HG03139 (cell line): ENCODE measurements at regions not wholly inside any gene's neighbourhood (a gene's known extent, or its start where the extent isn't known, plus 50 kb on each side); places are given as distances from the start of the nearest gene placed in this dataset.
"Not testable (repeated sequence)": the region's sequence is repeated elsewhere in the genome, so short reads cannot be mapped to it uniquely, and the experiment has no call there.

Experiments
- ATAC-seq: cut with Tn5 transposase; IDR thresholded peaks from one replicate; pipeline ENCODE4 v1.9.1; 2021; ENCODE audit not compliant: unreplicated experiment

DNA sequence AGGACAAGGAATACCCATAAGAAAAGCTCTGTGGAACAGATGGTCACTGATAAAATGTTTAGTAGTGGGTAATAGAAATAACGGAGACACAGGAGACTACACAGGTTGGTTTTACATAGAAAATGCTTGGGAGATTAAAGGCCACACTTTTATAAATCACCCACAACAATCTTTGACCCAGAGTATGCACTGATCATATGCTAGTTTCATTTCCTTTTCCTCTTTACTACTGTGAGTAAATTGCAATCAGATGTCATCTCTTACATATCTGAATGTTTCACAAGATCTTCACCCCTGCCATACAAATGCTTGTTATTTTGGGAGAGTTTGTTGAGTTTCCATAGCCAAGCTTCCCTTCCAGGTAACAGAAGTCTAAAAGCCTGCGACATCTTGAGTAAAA, 978.4 kb upstream of the KLHL29 start:
- no peak for ATAC-seq

DNA sequence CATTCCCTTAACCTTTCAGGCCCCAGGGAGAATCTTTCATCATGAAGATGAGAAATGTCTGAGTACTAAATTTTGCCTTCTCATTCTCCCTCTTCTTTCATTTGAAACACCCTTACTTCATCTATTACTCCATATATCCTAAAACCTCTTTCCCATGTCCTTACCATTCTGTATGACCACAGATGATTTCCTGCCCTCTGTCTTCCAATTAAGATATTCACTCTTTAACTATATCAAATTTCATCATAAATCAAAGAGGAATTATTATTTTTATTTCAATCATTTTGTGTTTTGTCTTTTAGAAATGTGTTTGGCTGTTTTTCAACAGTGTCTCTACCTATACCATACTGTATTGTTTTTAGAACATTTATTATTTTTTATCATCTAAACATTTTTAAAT, 964.9 kb upstream of the KLHL29 start:
- no peak for ATAC-seq

DNA sequence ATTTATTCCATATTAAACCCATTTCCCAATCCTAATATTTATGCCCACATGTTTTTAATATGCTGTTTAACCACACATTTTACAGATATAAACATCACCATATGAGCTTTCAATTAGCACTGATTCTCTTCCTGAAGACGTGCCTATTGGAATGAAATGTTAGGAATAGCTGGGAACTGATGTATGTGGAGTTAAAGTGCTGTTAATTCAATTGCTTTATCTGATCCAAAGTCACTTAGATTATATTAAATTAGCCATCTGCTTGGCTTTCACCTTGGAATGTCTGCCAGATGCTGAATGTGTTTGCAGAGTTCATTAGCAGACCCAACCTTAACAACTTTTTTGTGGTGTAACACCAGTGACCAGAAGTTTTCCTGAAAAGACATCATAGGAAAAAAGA, 942.9 kb upstream of the KLHL29 start:
- ATAC-seq, result no peak

DNA sequence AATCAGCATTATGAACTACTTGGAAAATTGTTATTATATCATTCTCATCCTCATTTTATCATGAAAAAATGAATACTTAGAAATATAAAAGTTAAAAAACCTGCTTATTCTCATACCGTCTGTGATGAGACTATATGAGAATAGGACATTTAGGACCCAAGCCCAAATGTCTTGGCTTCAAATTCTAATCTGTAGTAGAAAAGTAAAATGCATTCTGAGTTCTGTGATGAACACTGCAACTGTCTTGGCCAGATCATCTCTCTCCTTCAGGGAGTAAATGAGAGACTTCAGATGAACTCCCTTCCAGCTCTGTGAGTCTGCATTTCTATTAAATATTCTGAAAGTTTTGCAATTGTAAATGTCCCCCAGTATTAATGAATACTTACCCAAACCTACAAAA, 940.7 kb upstream of the KLHL29 start:
- ATAC-seq, result no peak

DNA sequence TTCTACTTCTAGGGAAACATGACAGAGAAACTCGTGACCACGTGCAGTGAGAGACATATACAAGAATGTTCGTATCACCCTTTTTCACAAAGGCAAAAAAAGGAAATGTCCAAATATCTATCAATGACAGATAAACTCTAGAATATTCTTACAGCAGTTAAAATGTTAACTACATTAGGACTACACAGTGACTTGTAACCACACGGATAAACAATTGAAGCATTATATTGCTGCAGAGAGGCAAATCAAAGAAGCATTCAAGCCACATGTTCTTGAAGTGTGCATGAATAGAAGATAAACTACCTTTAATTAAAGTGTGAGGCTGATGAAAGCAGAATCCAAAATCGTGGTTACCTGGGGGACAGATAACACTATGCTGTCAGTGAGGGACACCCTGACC, 935.3 kb upstream of the KLHL29 start:
- no peak for ATAC-seq

DNA sequence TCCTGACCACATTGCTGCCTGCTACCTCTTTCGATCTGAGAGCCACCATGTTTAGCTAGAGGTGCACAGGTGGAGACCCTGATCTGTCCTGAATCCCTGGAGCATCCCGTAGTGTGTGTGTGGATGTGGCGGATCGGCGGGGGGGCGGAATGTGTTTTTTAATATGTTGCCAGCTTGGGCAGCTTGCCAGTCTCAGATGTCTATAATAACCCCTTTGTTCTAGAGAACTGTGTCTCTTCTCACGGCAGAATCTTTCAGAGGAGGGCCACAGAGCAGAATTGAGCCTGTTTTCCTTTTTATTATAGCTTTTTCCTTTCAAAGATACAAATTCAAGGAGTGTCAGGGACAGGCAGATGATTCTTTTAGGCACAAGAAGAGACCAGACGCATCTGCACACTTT, 934.1 kb upstream of the KLHL29 start:
- no peak for ATAC-seq

DNA sequence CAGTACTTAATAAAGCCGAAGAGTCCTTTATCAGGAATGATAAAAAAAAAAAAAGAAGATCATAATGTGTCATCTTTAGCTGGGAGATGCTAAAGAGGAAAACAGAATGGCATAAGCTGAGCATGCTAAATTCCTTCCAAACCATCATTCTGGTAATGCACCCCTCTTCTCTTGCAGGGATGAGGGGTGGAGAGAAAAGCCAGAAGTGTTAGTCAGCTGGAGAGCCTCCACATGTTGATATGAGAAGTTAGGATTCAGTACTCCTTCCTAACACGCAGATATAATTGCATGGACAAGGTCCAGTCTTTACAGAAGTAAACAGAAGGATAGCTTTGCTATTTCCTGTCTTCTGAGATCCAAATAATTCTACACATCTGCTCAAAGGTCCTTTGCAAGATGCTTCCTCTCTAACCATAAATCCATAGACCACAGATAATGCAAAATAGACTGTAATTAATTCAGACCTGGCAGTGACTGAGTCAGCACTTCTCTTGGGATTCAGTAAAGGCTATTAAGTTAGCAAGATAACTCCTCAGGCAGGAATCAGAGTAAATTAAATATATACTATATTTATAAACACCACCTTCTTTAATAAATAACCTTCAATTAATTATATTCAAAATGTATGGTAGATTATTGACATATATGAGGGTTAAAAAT, 930.0 kb upstream of the KLHL29 start:
- ATAC-seq, result no peak

DNA sequence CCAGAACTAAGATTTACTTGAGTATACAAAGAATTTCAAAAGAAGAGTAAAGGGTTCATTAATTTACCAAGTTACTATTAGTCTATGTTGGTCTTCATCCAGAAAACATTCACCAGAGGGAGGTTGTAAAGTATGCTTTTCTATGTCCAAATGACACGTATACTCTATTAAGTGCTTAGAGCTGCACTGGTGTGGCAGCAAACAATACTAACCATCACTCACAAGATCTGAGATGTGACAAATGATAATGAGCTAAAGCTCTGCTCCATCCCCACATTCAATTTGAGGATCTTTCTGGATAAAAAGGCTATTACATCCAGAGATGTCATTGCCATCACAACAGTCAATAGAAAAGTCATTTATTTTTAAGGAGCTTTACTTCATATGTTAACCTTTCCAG, 926.5 kb upstream of the KLHL29 start:
- ATAC-seq, result no peak

DNA sequence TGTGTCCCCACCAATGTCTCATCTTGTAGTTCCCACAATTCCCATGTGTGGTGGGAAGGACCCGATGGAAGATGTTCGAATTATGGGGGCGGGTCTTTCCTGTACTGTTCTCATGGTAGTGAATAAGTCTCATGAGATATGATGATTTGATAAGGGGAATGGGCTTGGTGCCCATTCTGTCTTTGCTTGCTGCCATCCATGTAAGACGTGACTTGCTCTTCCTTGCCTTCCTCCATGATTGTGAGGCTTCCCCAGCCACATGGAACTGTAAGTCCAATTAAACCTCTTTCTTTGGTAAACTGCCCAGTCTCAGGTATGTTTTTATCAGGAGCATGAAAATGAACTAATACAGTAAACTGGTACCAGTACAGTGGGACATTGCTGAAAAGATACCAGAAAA, 909.9 kb upstream of the KLHL29 start:
- not testable (repeated sequence) for ATAC-seq

DNA sequence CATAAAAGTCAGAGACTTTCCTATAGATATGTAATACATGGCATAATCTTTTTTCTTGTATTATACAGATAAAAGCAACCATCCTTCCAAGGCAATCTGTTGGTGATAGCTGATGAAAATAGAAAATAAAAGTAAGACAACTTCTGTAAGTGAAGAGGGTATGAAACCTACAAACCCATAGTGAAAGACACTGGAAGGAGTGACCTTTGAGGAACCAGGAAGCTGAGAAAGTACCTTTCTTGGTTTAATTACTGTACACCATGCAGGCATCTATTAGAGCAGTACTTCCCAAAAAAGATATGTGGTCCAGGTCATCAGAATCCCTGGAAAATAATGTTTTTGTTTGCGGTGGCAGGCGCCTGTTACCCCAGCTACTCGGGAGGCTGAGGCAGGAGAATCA, 906.6 kb upstream of the KLHL29 start:
- ATAC-seq, result no peak

DNA sequence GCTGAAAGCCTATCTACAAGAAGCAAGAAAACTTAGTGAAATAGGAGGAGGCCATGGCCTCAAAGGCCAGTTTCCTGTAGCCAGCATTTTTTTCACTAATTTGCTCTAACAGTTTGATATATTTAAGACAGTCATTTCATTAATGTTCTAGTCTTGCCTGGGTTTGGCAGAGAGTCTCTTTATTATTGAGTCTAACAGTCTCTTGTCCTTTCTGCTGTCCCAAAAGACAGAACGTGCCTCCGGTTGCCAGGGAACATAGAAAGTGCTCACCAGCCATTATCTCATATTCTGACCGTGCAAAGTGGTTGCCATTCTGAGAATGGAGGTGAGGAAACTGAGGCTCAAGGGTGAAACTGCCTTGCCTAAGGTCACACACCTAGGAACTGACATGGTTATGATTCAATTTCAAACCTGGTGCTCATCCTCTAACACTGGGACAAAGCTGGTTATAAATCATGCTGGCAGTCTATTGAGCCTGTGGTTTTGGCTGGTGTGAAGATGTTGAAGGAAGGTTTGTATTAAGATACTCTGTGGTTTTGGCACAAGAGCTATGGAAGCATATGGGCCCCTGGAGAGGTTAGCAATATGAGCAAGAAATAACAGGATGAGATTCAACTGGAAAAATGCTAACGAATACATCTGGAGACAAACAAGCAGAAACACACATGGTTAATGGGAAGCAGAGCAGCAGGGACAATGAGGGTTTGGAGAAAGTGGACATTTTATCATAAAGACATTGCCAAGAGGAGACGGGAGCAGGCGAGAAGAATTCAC, 903.3 kb upstream of the KLHL29 start:
- ATAC-seq, result no peak

DNA sequence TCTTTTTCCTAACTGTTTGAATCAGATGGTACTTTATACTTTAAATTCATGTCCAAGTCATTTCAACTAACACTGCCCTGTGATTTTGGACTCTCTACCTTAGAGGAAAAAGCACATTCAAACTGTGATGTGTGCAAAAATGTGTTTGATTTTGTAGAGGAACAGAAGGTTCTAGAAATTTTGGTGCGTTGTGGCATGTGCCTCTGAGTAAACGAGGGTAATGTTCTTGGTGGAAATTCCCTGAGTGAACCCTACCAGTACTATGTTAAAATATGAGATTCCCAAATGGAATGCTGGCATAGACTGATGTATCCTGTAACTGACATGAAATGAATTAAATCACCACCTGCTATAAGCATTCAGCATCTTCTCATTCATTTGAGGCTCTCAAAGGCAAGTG, 901.9 kb upstream of the KLHL29 start:
- no peak for ATAC-seq

DNA sequence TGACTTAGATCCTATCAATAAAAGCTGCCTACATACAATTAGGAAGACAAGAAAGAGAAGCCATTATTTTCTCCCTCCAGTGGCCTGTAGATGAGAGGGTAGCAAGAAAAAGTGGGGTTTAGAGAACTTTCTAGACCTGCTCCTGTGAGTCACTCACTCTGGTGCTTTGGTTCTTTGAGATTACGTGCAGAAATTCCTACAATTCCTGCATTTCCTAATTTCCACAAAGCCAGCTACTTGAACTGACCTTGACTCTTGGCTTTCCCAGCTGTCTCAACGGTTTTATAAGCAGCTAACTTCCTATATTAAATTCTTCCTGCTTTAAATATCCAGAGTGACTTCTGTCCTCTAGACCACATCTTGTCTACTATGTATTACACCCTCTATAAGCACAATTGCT, 899.5 kb upstream of the KLHL29 start:
- no peak for ATAC-seq

DNA sequence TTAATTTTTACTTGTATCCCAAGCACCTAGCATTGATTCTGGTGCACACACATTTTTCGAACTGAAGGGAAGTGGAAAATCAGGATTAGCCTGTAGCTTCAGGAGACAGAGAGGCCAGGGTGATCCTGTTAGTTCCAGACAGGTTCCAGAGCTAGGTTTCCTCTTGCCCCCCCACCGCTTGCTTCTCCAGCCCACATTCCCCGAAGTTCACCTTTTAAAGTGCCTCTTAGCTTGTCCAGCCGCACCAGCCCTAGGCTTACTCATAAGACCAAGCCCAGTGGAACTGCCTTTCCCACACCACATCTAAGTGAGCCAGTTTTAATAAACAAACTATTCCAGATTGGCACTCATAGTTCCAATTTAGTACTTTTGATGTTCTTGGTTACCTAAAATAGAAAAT, 898.6 kb upstream of the KLHL29 start:
- no peak for ATAC-seq

DNA sequence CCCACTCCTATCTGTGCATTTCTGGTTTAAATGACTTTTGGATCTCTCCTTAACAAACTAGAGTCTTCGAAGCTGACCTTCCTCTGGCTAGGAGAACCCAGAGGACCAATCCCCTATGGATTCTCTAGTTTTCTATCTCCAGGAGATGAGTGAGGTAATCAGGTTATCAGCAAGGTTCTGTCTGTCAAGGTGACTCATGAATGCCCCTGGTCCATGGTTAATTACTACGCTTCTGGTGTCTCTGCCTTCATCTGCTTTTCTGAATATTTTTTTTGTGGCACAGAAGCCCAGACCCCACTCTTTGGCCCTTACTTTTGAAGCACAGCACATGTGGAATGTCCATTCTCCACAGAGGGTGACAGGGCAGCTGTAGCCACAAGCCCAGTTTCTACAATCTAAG, 897.9 kb upstream of the KLHL29 start:
- ATAC-seq, result no peak

DNA sequence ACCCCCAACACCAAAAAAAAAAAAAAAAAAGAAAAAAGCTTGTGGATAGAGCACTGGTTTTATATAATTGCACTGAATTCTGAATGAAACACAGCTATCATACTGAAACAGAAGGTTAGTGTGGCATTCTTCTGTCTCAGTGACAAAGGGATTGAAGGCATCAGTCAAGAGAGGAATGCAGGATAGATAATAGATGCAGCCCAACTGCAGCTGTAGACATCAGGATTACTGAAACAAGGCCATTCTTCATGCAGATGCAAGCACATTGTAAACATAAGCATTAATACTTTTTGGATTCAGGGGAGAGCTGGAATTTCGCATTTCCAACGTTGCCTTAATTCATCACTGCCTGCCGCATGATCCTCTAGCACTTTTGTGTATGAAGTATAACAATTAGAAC, 897.4 kb upstream of the KLHL29 start:
- no peak for ATAC-seq

DNA sequence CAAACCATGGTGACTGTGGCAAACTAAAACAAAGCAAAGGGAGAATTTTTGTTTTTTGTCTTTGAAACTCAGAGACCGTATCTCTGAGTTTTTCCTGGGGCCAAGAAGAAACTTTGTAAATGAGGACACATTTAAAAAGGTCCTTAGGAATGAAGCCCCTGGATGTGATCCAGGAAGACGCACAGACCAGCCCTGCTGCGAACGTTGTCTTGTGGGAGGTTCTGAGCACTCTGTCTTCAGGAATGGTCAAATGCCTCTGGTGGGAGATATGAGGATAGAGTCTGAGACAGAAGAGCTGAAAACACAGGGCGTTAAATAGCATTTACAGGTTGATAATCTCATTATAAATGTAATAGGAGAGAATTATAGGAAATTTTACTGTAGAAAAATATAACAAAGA, 893.5 kb upstream of the KLHL29 start:
- ATAC-seq, result no peak

DNA sequence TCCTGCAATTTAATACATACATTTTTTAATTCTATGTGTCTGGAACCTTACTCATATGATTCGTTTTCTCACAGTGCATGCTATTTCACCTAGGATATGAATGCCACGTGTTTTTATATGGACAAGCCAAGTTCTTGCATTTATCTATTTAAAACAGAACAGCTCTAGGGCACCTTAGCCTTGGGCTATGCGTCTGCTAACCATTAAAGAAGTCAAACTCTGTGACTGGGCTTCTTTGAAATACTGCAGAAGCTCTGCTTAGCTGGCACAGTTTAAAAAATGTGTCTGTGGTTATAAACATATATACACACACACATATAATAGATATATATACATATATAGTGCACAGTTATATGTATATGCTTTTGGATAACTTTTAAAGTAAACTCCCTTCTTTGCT, 890.8 kb upstream of the KLHL29 start:
- ATAC-seq, result no peak

DNA sequence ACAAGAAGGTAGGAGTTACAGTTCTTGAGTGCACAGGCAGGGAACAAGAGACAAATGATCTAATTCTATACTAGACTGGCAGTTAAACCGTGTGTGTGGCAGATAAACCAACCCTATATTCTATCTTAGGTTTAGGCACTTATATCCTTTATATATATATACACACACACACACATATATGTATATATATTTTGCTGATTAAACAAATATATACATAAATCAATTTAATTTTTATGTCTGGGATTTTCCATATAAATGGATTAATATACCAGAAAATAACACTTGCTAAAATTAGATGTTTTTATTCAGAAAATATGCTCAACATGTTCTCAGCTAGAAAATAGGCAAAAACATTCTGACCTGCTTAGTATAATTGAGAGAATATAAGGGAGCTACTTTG, 887.9 kb upstream of the KLHL29 start:
- no peak for ATAC-seq

DNA sequence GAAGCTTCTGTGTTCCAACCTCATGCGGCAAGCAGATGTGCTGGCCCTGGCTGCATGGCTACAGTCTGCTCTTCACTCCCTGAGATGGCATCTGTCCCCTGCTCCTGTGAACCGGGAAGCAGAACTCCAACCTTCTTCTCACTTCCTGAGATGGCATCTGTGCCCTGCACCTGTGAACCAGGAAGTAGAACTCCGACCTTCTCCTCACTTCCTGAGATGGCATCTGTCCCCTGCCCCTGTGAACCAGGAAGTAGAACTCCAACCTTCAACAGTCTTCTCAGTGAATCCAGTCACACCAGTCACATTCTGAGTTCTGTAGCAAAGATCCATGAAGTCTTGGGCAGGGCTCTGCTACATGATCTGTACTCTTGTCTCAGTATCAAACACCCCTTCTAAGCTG, 887.2 kb upstream of the KLHL29 start:
- ATAC-seq, result no peak

DNA sequence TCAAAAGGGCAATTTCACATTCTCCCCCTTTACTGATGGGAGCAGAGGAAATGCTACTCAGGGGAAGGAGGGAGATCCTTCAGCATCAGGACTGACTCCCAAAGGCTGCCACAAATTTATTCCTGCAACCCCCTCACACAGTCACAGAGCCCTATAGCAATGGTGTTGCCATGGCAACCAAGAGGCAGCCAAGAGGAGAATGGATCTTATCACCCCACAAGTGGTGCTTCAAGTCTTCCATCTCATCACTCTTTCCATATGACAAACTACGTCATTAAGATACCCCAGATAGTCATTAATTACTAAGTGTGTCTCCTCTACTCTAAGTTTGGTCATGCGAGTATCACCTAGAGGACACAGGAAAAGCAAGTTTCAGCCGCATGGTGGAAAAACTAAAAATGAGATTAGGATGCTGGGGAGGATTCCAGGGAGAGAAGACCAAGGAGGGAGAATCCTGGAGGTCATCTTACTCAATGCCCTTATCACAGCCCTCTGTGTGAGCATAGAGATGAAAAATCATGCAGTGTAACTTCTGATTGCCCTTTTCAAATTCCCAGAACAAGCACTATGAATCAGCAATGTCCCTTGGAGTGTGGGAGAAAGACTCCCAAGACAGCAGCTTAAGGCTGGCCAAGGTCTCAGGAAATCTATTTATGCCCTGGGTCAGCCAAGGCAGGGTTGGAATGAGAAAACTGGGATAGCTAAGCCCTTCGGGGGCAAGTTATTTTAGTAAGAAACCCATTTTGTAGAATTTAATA, 885.7 kb upstream of the KLHL29 start:
- no peak for ATAC-seq

DNA sequence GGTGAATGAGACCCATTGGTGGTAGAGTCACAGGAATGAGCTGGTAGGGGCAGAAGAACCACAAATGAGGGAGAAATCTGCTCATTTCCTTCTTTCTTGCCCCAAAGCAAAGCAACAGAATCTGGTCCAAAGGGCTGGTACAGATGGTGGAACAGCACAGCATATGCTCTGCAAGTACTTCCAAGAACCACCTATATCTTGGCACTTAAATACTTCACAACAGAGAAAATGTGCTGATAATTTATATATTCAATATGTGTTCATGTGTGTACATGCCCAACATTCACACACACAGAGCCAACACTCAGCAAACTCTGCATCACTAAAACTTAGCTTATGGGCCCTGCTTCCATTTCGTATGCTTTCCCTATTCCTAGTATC, 884.4 kb upstream of the KLHL29 start:
- no peak for ATAC-seq
